Naive thymus-derived CD4-positive, alpha-beta T cell (primary cell): ENCODE measurements at regions not wholly inside any gene's neighbourhood (a gene's known extent, or its start where the extent isn't known, plus 50 kb on each side); places are given as distances from the start of the nearest gene placed in this dataset.
A peak's percentile ranks its signal among the peaks of the same experiment; 100 is the strongest.
"Not testable (repeated sequence)": the region's sequence is repeated elsewhere in the genome, so short reads cannot be mapped to it uniquely, and the experiment has no call there.

Source experiments
- ATAC-seq: fragments of 150-1000 bp; cut with Tn5 transposase; 2 replicates; pipeline ENCODE4 v1.10.0; 2021; ENCODE audit warnings: mild to moderate bottlenecking, moderate library complexity
- CTCF ChIA-PET: fragments of 350-600 bp; sonication (Branson Sonifier 250); formaldehyde crosslinking; loops from one replicate; lab custom pipeline; 2021; ENCODE audit warnings: antibody characterized with exemption; lab: Charles Lee
- POLR2A ChIA-PET: fragments of 350-600 bp; sonication (Branson Sonifier 250); formaldehyde crosslinking; loops from one replicate; lab custom pipeline; 2021; ENCODE audit warnings: antibody characterized with exemption, inconsistent platforms; lab: Charles Lee
- DNase-seq, 9 donors: peaks; one replicate each; pipeline versions ENCODE4 v3.0.0 to v3.0.0-alpha.2; 2020 to 2022; ENCODE audit warnings: mixed read lengths in 1 of 9
- H3K27ac ChIP-seq: one replicate; pipeline ENCODE4 v1.7.0; 2013; ENCODE audit warnings: mild to moderate bottlenecking, low read depth, low read length, moderate library complexity
- H3K27me3 ChIP-seq, 2 donors: one replicate each; pipeline ENCODE4 v1.7.0; 2013; ENCODE audit warnings: low read length in 2 of 2, mild to moderate bottlenecking in 2 of 2, moderate library complexity in 2 of 2; ENCODE audit not compliant: control insufficient read depth in 2 of 2, insufficient read depth in 2 of 2
- H3K36me3 ChIP-seq, 3 experiments: 1 replicate in 2 of 3; 2 replicates in 1 of 3; pipeline ENCODE4 v1.7.0; 2013; ENCODE audit warnings: low read length in 3 of 3, mild to moderate bottlenecking in 3 of 3, moderate library complexity in 1 of 3; ENCODE audit not compliant: insufficient read depth in 3 of 3, control insufficient read depth in 2 of 3
- H3K4me1 ChIP-seq, 2 donors: one replicate each; pipeline ENCODE4 v1.7.0; 2013; ENCODE audit warnings: low read length in 2 of 2, mild to moderate bottlenecking in 2 of 2, moderate library complexity in 1 of 2; ENCODE audit not compliant: control insufficient read depth in 2 of 2, insufficient read depth in 2 of 2
- H3K4me3 ChIP-seq: 2 replicates; pipeline ENCODE4 v1.7.0; 2013; ENCODE audit warnings: mild to moderate bottlenecking, low read length
- H3K9me3 ChIP-seq, 3 experiments: 1 replicate in 2 of 3; 2 replicates in 1 of 3; pipeline ENCODE4 v1.7.0; 2013; ENCODE audit warnings: low read length in 3 of 3; ENCODE audit not compliant: control insufficient read depth in 2 of 3
- H3K27ac Mint-ChIP-seq, 9 donors: one replicate each; pipeline ENCODE4 v1.8.0; 2020 to 2022; ENCODE audit warnings: mixed read lengths in 9 of 9, mild to moderate bottlenecking in 8 of 9, moderate library complexity in 5 of 9, inconsistent platforms in 2 of 9
- H3K27me3 Mint-ChIP-seq, 5 donors: one replicate each; pipeline ENCODE4 v1.8.0; 2021 to 2022; ENCODE audit warnings: mixed read lengths in 5 of 5, mild to moderate bottlenecking in 1 of 5
- H3K36me3 Mint-ChIP-seq, 5 donors: one replicate each; pipeline ENCODE4 v1.8.0; 2020 to 2022; ENCODE audit warnings: mixed read lengths in 5 of 5, mild to moderate bottlenecking in 3 of 5, inconsistent platforms in 1 of 5
- H3K4me1 Mint-ChIP-seq, 7 donors: one replicate each; pipeline ENCODE4 v1.8.0; 2020 to 2022; ENCODE audit warnings: mixed read lengths in 7 of 7, mild to moderate bottlenecking in 3 of 7, inconsistent platforms in 1 of 7
- H3K4me3 Mint-ChIP-seq, 10 donors: one replicate each; pipeline ENCODE4 v1.8.0; 2020 to 2022; ENCODE audit warnings: mild to moderate bottlenecking in 10 of 10, mixed read lengths in 10 of 10, moderate library complexity in 6 of 10, inconsistent platforms in 2 of 10
- H3K9me3 Mint-ChIP-seq, 11 donors: one replicate each; pipeline ENCODE4 v1.8.0; 2020 to 2022; ENCODE audit warnings: mixed read lengths in 11 of 11, mild to moderate bottlenecking in 4 of 11, inconsistent platforms in 1 of 11, moderate library complexity in 1 of 11
- intact Hi-C, 2 donors: fragments of 100-400 bp; cut with micrococcal nuclease; formaldehyde crosslinking; loops; one replicate each; pipeline ENCODE4 v1.15.1; 2023

GRCh38 chr5:157936776-157937501 is 78.0 kb upstream of the CLINT1 start:
- H3K9me3 Mint-ChIP-seq = peaks cover 4 to 28% (median 8%) of the 10 kb centered on the region in 11 donors
- POLR2A ChIA-PET, H3K27ac ChIP-seq, H3K4me3 ChIP-seq, H3K4me1 ChIP-seq, intact Hi-C loops, ATAC-seq, H3K27me3 ChIP-seq, H3K4me1 Mint-ChIP-seq, DNase-seq, H3K9me3 ChIP-seq, H3K4me3 Mint-ChIP-seq, H3K27me3 Mint-ChIP-seq, H3K36me3 ChIP-seq, H3K36me3 Mint-ChIP-seq, H3K27ac Mint-ChIP-seq: not testable (repeated sequence)
- CTCF ChIA-PET = interaction anchor here (0.5 to 0.7 kb wide), 2 partner anchors 12 to 476 kb away, joined by 3 to 4 read pairs; no protein-coding TSS in a partner anchor

- ChIA-PET CTCF (interaction anchor here (0.7 to 1.2 kb wide), 2 partner anchors 14 to 24 kb away, joined by 3 to 4 read pairs; no protein-coding TSS in a partner anchor), POLR2A (no interaction called here)
- H3K9me3 ChIP-seq = peaks cover 0 to 5% (median 5%) of the 10 kb centered on the region in 3 experiments
- no peaks in the 10 kb centered on the region for H3K27me3 ChIP-seq
- no peak overlapping the region for H3K4me3 ChIP-seq
- H3K4me1 ChIP-seq = no peaks in the 10 kb centered on the region
- intact Hi-C loops = no loop called here
- peaks cover 4 to 28% (median 8%) of the 10 kb centered on the region in 11 donors for H3K9me3 Mint-ChIP-seq
- H3K4me1 Mint-ChIP-seq = no peaks in the 10 kb centered on the region
- no peaks in the 10 kb centered on the region for H3K27me3 Mint-ChIP-seq
- DNase-seq = no peak
- peaks cover 0 to 4% (median 0%) of the 10 kb centered on the region in 5 donors for H3K36me3 Mint-ChIP-seq
- H3K27ac Mint-ChIP-seq = peak overlapping the region in 1 of 9 donors; percentile 33
- H3K27ac ChIP-seq = no peak overlapping the region
- no peak overlapping the region for H3K4me3 Mint-ChIP-seq
- ATAC-seq = no peak
- no peaks in the 10 kb centered on the region for H3K36me3 ChIP-seq
Observed at GRCh38 chr5:157934600-157934999, 75.7 kb upstream of the CLINT1 start.

GRCh38 chr5:157933005-157933404 is 74.1 kb upstream of the CLINT1 start:
- Histone ChIP-seq H3K4me3 (no peak overlapping the region), H3K4me1 (no peaks in the 10 kb centered on the region), H3K27ac (no peak overlapping the region), H3K36me3 (no peaks in the 10 kb centered on the region), H3K27me3 (no peaks in the 10 kb centered on the region), H3K9me3 (peaks cover 0 to 5% (median 5%) of the 10 kb centered on the region in 3 experiments)
- Mint-ChIP-seq H3K36me3 (peaks cover 0 to 4% (median 0%) of the 10 kb centered on the region in 5 donors), H3K27me3 (no peaks in the 10 kb centered on the region), H3K4me1 (no peaks in the 10 kb centered on the region), H3K9me3 (peaks cover 4 to 28% (median 8%) of the 10 kb centered on the region in 11 donors), H3K4me3 (no peak overlapping the region), H3K27ac (no peak overlapping the region)
- DNase-seq = no peak
- ATAC-seq = no peak
- POLR2A ChIA-PET = no interaction called here
- CTCF ChIA-PET = no interaction called here
- intact Hi-C loops = no loop called here

- H3K9me3 Mint-ChIP-seq = peaks cover 0 to 24% (median 8%) of the 10 kb centered on the region in 11 donors
- H3K4me1 ChIP-seq = no peaks in the 10 kb centered on the region
- POLR2A ChIA-PET = no interaction called here
- H3K27ac Mint-ChIP-seq = no peak overlapping the region
- no peak for ATAC-seq
- no peaks in the 10 kb centered on the region for H3K27me3 Mint-ChIP-seq
- H3K4me1 Mint-ChIP-seq = no peaks in the 10 kb centered on the region
- no peak overlapping the region for H3K27ac ChIP-seq
- H3K9me3 ChIP-seq = peaks cover 0 to 5% (median 5%) of the 10 kb centered on the region in 3 experiments
- H3K36me3 ChIP-seq = no peaks in the 10 kb centered on the region
- peaks cover 0 to 4% (median 0%) of the 10 kb centered on the region in 5 donors for H3K36me3 Mint-ChIP-seq
- no peak overlapping the region for H3K4me3 Mint-ChIP-seq
- intact Hi-C loops = no loop called here
- CTCF ChIA-PET = interaction anchor here (0.6 to 0.7 kb wide), 2 partner anchors 27 to 43 kb away, joined by 3 to 9 read pairs; no protein-coding TSS in a partner anchor
- no peak for DNase-seq
- H3K4me3 ChIP-seq = no peak overlapping the region
- no peaks in the 10 kb centered on the region for H3K27me3 ChIP-seq
Observed at GRCh38 chr5:157930710-157931109, 71.8 kb upstream of the CLINT1 start.

GRCh38 chr5:157926977-157927376 is 68.0 kb upstream of the CLINT1 start:
- Histone ChIP-seq H3K4me3 (no peak overlapping the region), H3K9me3 (no peaks in the 10 kb centered on the region), H3K27ac (no peak overlapping the region), H3K27me3 (no peaks in the 10 kb centered on the region), H3K36me3 (no peaks in the 10 kb centered on the region), H3K4me1 (no peaks in the 10 kb centered on the region)
- Mint-ChIP-seq H3K27me3 (no peaks in the 10 kb centered on the region), H3K36me3 (no peaks in the 10 kb centered on the region), H3K9me3 (no peaks in the 10 kb centered on the region), H3K4me3 (no peak overlapping the region), H3K4me1 (peaks cover 0 to 9% (median 0%) of the 10 kb centered on the region in 7 donors), H3K27ac (no peak overlapping the region)
- intact Hi-C loops = no loop called here
- DNase-seq = no peak
- ChIA-PET POLR2A (no interaction called here), CTCF (interaction anchor here (1.5 kb wide), 1 partner anchor 8 kb away, joined by 3 read pairs; no protein-coding TSS in a partner anchor)
- ATAC-seq = no peak

GRCh38 chr5:157925786-157926671 is 67.1 kb upstream of the CLINT1 start:
- Histone ChIP-seq H3K27me3 (no peaks in the 10 kb centered on the region), H3K36me3 (no peaks in the 10 kb centered on the region), H3K9me3 (no peaks in the 10 kb centered on the region), H3K4me1 (no peaks in the 10 kb centered on the region), H3K27ac (no peak overlapping the region), H3K4me3 (no peak overlapping the region)
- intact Hi-C loops = no loop called here
- Mint-ChIP-seq H3K36me3 (no peaks in the 10 kb centered on the region), H3K27me3 (no peaks in the 10 kb centered on the region), H3K27ac (no peak overlapping the region), H3K9me3 (no peaks in the 10 kb centered on the region), H3K4me1 (peaks cover 0 to 9% (median 0%) of the 10 kb centered on the region in 7 donors), H3K4me3 (no peak overlapping the region)
- no peak for ATAC-seq
- CTCF ChIA-PET = interaction anchor here (1.5 kb wide), 1 partner anchor 7 kb away, joined by 3 read pairs; no protein-coding TSS in a partner anchor
- POLR2A ChIA-PET = no interaction called here
- no peak for DNase-seq
